ENCODE measurements at regions not wholly inside any gene's neighbourhood (a gene's known extent, or its start where the extent isn't known, plus 50 kb on each side); places are given as distances from the start of the nearest gene placed in this dataset.

DNA sequence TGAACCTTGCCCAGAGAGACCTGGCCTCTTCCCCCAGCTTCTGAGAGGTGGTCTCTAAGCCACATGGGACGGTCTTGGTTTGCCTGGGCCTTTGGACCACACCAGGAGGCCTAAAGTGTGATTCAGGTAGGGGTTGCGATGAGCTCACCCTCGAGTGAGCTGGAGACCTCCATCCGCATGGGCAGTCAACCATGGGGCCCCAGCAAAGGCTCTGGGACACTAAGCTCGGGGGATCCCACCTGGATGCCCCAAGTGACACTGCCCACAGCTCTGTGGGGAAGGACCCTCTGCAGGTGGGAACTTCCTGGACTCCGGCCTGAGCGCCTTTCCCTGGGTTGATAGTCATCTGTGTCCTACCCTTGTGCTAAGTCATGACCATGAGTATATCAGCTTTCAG lies 57.1 kb upstream of the FAM20C start:
- Histone ChIP-seq H3K4me3 (ENCODE audit: low read depth in 1 of 2, low read length in 2 of 2) (no peak overlapping the region), H3K9ac (ENCODE audit: low read depth in 1 of 2, low read length in 2 of 2) (no peak overlapping the region), H3K36me3 (ENCODE audit: control insufficient read depth in 1 of 2, insufficient read depth in 2 of 2, low read length in 2 of 2) (no peaks in the 10 kb centered on the region), H3K27me3 (ENCODE audit: control insufficient read depth in 1 of 2, insufficient read depth in 2 of 2, low read length in 2 of 2) (no peaks in the 10 kb centered on the region), H3K4me1 (ENCODE audit: control insufficient read depth in 1 of 2, insufficient read depth in 2 of 2, low read length in 2 of 2) (peaks cover 4 to 13% of the 10 kb centered on the region in 2 donors), H3K27ac (ENCODE audit: low read depth, low read length) (no peak overlapping the region), H3K9me3 (ENCODE audit: control insufficient read depth in 1 of 2, low read length in 2 of 2) (no peaks in the 10 kb centered on the region)

DNA sequence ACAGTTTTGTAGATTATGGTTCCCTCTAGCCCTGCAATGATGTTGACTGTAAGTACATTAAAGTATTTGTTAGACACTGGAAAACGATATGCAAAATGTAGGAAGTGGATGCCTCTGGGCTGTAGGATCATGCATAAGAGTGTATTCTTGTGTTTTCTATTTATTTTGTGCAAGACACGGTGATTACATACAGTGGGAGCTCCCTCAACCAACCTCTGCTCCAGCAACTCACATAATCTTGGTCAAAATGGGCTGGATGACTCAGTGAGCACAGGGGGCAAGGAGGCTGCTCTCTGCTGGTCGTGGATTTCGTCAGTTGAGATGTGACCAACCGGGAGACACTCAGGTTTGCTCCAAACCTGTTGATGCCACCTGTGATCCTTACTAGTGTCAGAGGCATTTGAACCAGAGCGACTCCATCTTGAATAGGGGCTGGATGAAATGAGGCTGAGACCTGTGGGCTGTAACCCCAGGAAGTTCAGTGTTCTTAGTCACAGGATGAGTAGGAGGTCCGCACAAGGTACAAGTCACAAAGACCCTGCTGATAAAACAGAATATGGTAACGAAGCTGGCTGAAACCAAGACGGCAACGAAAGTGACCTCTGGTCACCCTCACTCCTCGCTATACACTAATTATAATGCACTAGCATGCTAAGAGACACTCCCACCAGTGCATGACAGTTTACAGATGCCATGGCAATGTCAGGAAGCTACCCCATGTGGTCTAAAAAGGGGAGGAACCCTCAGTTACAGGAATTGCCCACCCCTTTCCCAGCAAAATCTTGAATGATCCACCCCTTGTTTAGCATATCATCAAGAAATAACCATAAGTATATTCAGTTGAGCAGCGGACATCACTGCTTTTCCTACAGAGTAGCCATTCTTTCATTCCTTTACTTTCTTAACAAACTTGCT lies 56.4 kb upstream of the FAM20C start:
- Histone ChIP-seq H3K4me1 (ENCODE audit: control insufficient read depth in 1 of 2, insufficient read depth in 2 of 2, low read length in 2 of 2) (peaks cover 4 to 10% of the 10 kb centered on the region in 2 donors), H3K9me3 (ENCODE audit: control insufficient read depth in 1 of 2, low read length in 2 of 2) (no peaks in the 10 kb centered on the region), H3K36me3 (ENCODE audit: control insufficient read depth in 1 of 2, insufficient read depth in 2 of 2, low read length in 2 of 2) (no peaks in the 10 kb centered on the region), H3K4me3 (ENCODE audit: low read depth in 1 of 2, low read length in 2 of 2) (no peak overlapping the region), H3K9ac (ENCODE audit: low read depth in 1 of 2, low read length in 2 of 2) (no peak overlapping the region), H3K27ac (ENCODE audit: low read depth, low read length) (no peak overlapping the region), H3K27me3 (ENCODE audit: control insufficient read depth in 1 of 2, insufficient read depth in 2 of 2, low read length in 2 of 2) (no peaks in the 10 kb centered on the region)

DNA sequence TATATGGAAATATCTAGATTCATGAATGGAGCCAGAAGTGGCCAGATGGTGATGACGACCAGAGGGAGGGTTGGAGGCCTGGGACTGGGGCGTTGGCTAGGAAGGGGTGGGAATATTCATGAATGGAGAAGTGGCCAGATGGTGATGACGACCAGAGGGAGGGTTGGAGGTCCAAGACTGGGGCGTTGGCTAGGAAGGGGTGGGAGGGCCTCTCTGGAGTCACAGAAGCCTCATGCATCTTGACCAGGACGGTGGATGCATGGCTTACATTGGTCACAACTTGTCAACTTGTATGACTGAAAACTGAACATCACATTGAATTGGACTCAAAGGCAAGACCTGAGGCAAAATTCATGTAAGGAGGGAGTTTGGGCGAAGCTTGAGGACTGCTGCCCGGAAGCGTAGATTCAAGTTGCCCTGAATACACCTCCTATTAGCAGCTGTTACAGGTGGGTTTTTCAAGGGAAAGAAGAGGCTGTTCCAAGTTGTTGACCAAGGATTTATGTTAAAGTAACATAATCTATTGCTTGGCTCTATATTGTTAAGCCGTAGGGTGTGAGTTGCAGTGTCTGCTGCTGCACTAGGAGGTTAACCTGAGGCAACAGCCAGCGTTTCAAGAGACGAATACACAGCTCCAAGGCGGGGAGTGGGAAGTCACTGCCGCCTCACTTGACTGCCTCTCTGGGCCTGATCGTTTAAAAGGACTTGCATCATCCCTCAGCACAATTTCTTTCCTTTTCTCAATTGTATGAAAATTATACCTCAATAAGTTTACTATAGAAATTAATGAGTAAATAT lies 55.1 kb upstream of the FAM20C start:
- no peaks in the 10 kb centered on the region for H3K9me3 ChIP-seq (ENCODE audit: control insufficient read depth in 1 of 2, low read length in 2 of 2)
- no peak overlapping the region for H3K4me3 ChIP-seq (ENCODE audit: low read depth in 1 of 2, low read length in 2 of 2)
- H3K27me3 ChIP-seq (ENCODE audit: control insufficient read depth in 1 of 2, insufficient read depth in 2 of 2, low read length in 2 of 2): no peaks in the 10 kb centered on the region
- H3K9ac ChIP-seq (ENCODE audit: low read depth in 1 of 2, low read length in 2 of 2): no peak overlapping the region
- H3K36me3 ChIP-seq (ENCODE audit: control insufficient read depth in 1 of 2, insufficient read depth in 2 of 2, low read length in 2 of 2): no peaks in the 10 kb centered on the region
- H3K27ac ChIP-seq (ENCODE audit: low read depth, low read length): no peak overlapping the region
- H3K4me1 ChIP-seq (ENCODE audit: control insufficient read depth in 1 of 2, insufficient read depth in 2 of 2, low read length in 2 of 2): peaks cover 7% of the 10 kb centered on the region in 2 donors

DNA sequence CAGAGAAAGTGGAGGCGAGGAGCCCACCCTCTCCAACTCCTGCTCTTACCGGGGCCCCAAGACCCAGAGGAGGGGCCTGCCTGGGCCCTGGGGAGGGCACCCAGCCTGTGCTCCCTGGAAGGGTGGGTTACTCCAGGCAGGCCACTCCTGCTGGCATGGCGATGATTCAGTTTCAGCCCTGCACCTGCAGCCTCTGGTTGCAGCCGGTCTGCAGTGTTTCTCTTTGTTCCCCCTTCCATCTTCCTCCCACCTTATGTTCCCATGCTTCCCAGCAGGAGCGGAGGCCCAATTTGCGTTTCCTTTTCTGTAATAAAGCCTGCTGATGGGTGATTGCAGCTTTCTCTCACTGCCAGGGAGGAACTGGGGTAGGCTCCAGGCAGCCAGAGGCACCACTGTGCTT lies 53.2 kb upstream of the FAM20C start:
- H3K27ac ChIP-seq (ENCODE audit: low read depth, low read length): no peak overlapping the region
- H3K9me3 ChIP-seq (ENCODE audit: control insufficient read depth in 1 of 2, low read length in 2 of 2): no peaks in the 10 kb centered on the region

DNA sequence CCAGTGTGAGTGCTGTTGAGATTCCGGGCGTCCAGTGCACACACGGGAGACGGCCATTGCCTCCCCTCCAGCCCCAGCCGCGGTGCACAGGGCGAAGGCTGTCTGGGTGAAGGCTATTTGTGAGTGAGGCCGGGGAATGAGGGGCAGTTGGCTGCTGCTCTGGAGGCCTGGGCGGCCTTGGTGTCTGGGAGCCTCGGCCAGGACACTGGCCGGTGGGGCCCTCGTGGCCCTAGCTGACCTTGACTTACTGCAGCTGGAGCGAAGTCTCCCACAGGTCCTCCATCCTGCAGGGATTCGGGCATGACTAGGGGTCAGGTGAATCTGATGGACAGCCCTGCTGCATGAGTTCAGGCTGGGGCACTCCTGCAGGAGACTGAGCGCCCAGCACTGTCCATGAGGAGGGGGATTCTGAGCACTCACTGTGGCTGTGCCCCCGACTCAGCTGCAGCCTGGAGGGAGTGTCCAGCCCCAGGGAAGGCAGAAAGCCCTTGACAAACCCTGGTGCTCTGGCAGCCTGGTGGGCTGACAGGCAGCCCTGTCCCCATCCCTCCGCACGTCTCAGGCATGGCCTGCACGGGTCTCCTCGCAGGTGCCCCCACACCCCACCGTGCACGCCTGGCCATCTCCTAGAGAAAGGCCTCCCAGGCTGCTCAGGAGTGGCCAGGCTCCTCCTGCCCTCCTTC lies 52.7 kb upstream of the FAM20C start:
- H3K27me3 ChIP-seq (ENCODE audit: control insufficient read depth in 1 of 2, insufficient read depth in 2 of 2, low read length in 2 of 2): no peaks in the 10 kb centered on the region
- H3K9me3 ChIP-seq (ENCODE audit: control insufficient read depth in 1 of 2, low read length in 2 of 2): no peaks in the 10 kb centered on the region
- H3K27ac ChIP-seq (ENCODE audit: low read depth, low read length): no peak overlapping the region
- no peak overlapping the region for H3K4me3 ChIP-seq (ENCODE audit: low read depth in 1 of 2, low read length in 2 of 2)
- H3K36me3 ChIP-seq (ENCODE audit: control insufficient read depth in 1 of 2, insufficient read depth in 2 of 2, low read length in 2 of 2): no peaks in the 10 kb centered on the region
- H3K4me1 ChIP-seq (ENCODE audit: control insufficient read depth in 1 of 2, insufficient read depth in 2 of 2, low read length in 2 of 2): peaks cover 16 to 17% of the 10 kb centered on the region in 2 donors
- no peak overlapping the region for H3K9ac ChIP-seq (ENCODE audit: low read depth in 1 of 2, low read length in 2 of 2)

More for the DNA sequence above, 53.2 kb upstream of the FAM20C start:
- Histone ChIP-seq H3K27me3 (ENCODE audit: control insufficient read depth in 1 of 2, insufficient read depth in 2 of 2, low read length in 2 of 2) (no peaks in the 10 kb centered on the region), H3K4me3 (ENCODE audit: low read depth in 1 of 2, low read length in 2 of 2) (no peak overlapping the region), H3K4me1 (ENCODE audit: control insufficient read depth in 1 of 2, insufficient read depth in 2 of 2, low read length in 2 of 2) (peaks cover 16 to 17% of the 10 kb centered on the region in 2 donors), H3K36me3 (ENCODE audit: control insufficient read depth in 1 of 2, insufficient read depth in 2 of 2, low read length in 2 of 2) (no peaks in the 10 kb centered on the region), H3K9ac (ENCODE audit: low read depth in 1 of 2, low read length in 2 of 2) (no peak overlapping the region)

DNA sequence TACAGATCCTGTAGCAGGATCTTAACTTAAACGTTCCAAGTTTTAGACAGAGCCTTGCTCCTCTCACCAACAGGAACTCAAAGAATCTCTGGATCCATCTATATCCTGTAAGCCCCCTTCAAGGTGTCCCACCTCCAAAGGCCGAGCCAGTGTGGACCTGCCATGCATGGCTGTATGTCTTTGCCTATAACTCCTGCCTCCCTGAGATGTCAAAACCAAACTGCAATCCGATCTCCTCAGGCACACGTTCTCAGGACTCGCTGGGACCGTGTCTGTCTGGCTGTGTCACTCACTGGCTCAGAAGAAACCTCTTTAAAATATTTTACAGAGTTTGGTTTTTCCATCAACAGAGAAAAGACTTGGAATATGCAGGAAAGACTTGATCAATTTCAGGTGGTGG lies 51.4 kb upstream of the FAM20C start:
- Histone ChIP-seq H3K4me3 (ENCODE audit: low read depth in 1 of 2, low read length in 2 of 2) (no peak overlapping the region), H3K36me3 (ENCODE audit: control insufficient read depth in 1 of 2, insufficient read depth in 2 of 2, low read length in 2 of 2) (no peaks in the 10 kb centered on the region), H3K9ac (ENCODE audit: low read depth in 1 of 2, low read length in 2 of 2) (no peak overlapping the region), H3K27me3 (ENCODE audit: control insufficient read depth in 1 of 2, insufficient read depth in 2 of 2, low read length in 2 of 2) (no peaks in the 10 kb centered on the region), H3K9me3 (ENCODE audit: control insufficient read depth in 1 of 2, low read length in 2 of 2) (no peaks in the 10 kb centered on the region), H3K27ac (ENCODE audit: low read depth, low read length) (no peak overlapping the region), H3K4me1 (ENCODE audit: control insufficient read depth in 1 of 2, insufficient read depth in 2 of 2, low read length in 2 of 2) (peaks cover 16 to 17% of the 10 kb centered on the region in 2 donors)

DNA sequence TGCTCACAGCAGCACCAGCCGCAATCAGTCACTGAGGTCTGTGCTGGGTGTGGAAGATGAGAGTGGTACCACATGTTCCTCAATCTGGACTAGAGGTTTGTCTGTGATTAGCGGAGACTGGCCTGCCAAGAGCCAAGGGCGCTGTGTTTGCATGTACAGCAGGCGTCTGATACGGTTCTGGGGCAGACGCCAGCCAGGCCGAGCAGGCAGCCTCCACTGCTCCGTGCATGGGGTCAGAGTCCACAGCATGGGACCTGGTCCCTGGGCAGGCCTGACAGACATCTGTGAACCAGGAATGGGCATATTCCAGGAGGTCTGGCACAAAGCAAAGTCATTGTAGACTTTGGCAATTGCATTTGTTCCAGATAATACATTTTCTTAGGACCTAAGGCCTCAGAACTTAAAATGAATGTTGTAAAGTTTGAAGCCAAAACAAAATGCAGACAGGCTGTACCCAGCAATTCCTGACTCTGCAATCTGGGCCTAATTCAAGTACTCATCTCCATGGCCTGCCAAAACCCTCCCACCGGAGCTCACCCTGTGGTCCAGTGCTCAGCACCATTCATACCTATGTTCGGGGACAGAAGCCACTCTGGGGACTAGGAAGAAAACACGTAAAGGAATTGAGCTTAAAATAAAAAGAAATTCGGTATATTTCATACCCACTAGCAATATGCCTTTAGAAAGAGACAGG lies 50.0 kb upstream of the FAM20C start:
- no peak overlapping the region for H3K27ac ChIP-seq (ENCODE audit: low read depth, low read length)
- H3K9ac ChIP-seq (ENCODE audit: low read depth in 1 of 2, low read length in 2 of 2): peak overlapping the region in 1 of 2 donors; percentile 27

More for the DNA sequence above, 50.0 kb upstream of the FAM20C start:
- no peaks in the 10 kb centered on the region for H3K9me3 ChIP-seq (ENCODE audit: control insufficient read depth in 1 of 2, low read length in 2 of 2)
- no peak overlapping the region for H3K4me3 ChIP-seq (ENCODE audit: low read depth in 1 of 2, low read length in 2 of 2)
- no peaks in the 10 kb centered on the region for H3K27me3 ChIP-seq (ENCODE audit: control insufficient read depth in 1 of 2, insufficient read depth in 2 of 2, low read length in 2 of 2)
- peaks cover 16 to 17% of the 10 kb centered on the region in 2 donors for H3K4me1 ChIP-seq (ENCODE audit: control insufficient read depth in 1 of 2, insufficient read depth in 2 of 2, low read length in 2 of 2)
- H3K36me3 ChIP-seq (ENCODE audit: control insufficient read depth in 1 of 2, insufficient read depth in 2 of 2, low read length in 2 of 2): no peaks in the 10 kb centered on the region
